WTC11 (cell line): ENCODE measurements at regions not wholly inside any gene's neighbourhood (a gene's known extent, or its start where the extent isn't known, plus 50 kb on each side); places are given as distances from the start of the nearest gene placed in this dataset.
"Not testable (repeated sequence)": the region's sequence is repeated elsewhere in the genome, so short reads cannot be mapped to it uniquely, and the experiment has no call there.

Experiments
- ATAC-seq: fragments of 200-7000 bp; cut with Tn5 transposase; 2 replicates; pipeline ENCODE4 v1.10.0; 2021; ENCODE audit warnings: mild to moderate bottlenecking, moderate library complexity
- CTCF ChIA-PET: fragments of 300-600 bp; sonication (Branson Sonifier 250); formaldehyde crosslinking; loops from one replicate; lab custom pipeline; 2021; ENCODE audit warnings: antibody characterized with exemption; lab: Charles Lee
- POLR2A ChIA-PET: fragments of 350-600 bp; sonication (Branson Sonifier 250); formaldehyde crosslinking; loops from one replicate; lab custom pipeline; 2021; ENCODE audit warnings: antibody characterized with exemption; lab: Charles Lee
- DNase-seq: peaks from one replicate; pipeline ENCODE4 v3.0.0; 2021; ENCODE audit warnings: low spot score
- H3K27ac Mint-ChIP-seq: 2 replicates; pipeline ENCODE4 v1.8.0; 2021; ENCODE audit warnings: mixed read lengths
- H3K27me3 Mint-ChIP-seq: 2 replicates; pipeline ENCODE4 v1.8.0; 2021; ENCODE audit warnings: low read depth, mild to moderate bottlenecking, moderate library complexity, mixed read lengths
- H3K36me3 Mint-ChIP-seq: 2 replicates; pipeline ENCODE4 v1.8.0; 2021; ENCODE audit warnings: mixed read lengths
- H3K4me1 Mint-ChIP-seq: 2 replicates; pipeline ENCODE4 v1.8.0; 2022; ENCODE audit warnings: mixed read lengths
- H3K4me3 Mint-ChIP-seq: 2 replicates; pipeline ENCODE4 v1.8.0; 2021; ENCODE audit warnings: mild to moderate bottlenecking, moderate library complexity, mixed read lengths
- H3K9me3 Mint-ChIP-seq: 2 replicates; pipeline ENCODE4 v1.8.0; 2021; ENCODE audit warnings: mixed read lengths
- CBFB ChIP-seq: sonication (generic); formaldehyde crosslinking; IDR thresholded peaks from 2 replicates; pipeline ENCODE4 v1.8.1; 2022; ENCODE audit warnings: mild to moderate bottlenecking, low read depth, missing genetic modification reagents
- E2F1 ChIP-seq: sonication (generic); formaldehyde crosslinking; IDR thresholded peaks from 2 replicates; pipeline ENCODE4 v1.8.0; 2022; ENCODE audit warnings: mild to moderate bottlenecking, missing genetic modification reagents
- ESRRA ChIP-seq: sonication (generic); formaldehyde crosslinking; IDR thresholded peaks from 2 replicates; pipeline ENCODE4 v1.8.1; 2022; ENCODE audit warnings: mild to moderate bottlenecking, missing genetic modification reagents, borderline replicate concordance
- FOXJ3 ChIP-seq: sonication (generic); formaldehyde crosslinking; IDR thresholded peaks from 2 replicates; pipeline ENCODE4 v1.9.0; 2021; ENCODE audit warnings: missing genetic modification reagents, mild to moderate bottlenecking, borderline replicate concordance
- GABPB1 ChIP-seq: sonication (generic); formaldehyde crosslinking; IDR thresholded peaks from 2 replicates; pipeline ENCODE4 v1.8.1; 2023; ENCODE audit warnings: mild to moderate bottlenecking, missing genetic modification reagents
- HMGXB4 ChIP-seq: sonication (generic); formaldehyde crosslinking; IDR thresholded peaks from 2 replicates; pipeline ENCODE4 v1.8.1; 2023; ENCODE audit warnings: mild to moderate bottlenecking, moderate library complexity, missing genetic modification reagents
- JAZF1 ChIP-seq: fragments of 250-450 bp; sonication (Bioruptor Pico); IDR thresholded peaks from 2 replicates; pipeline ENCODE4 v1.9.0; 2021; ENCODE audit warnings: moderate library complexity, mild to moderate bottlenecking, inconsistent platforms
- JUN ChIP-seq: sonication (generic); formaldehyde crosslinking; IDR thresholded peaks from 2 replicates; pipeline ENCODE4 v1.8.0; 2023; ENCODE audit warnings: mild to moderate bottlenecking, missing genetic modification reagents
- NFATC4 ChIP-seq: fragments of 250-450 bp; sonication (Bioruptor Pico); IDR thresholded peaks from 2 replicates; pipeline ENCODE4 v1.9.0; 2021; ENCODE audit warnings: mild to moderate bottlenecking
- NFYB ChIP-seq: sonication (generic); formaldehyde crosslinking; conservative IDR thresholded peaks from 2 replicates; pipeline ENCODE4 v1.8.0; 2022; ENCODE audit warnings: low read depth, missing genetic modification reagents
- PREB ChIP-seq: sonication (generic); formaldehyde crosslinking; IDR thresholded peaks from 2 replicates; pipeline ENCODE4 v1.8.1; 2022; ENCODE audit warnings: mild to moderate bottlenecking, missing genetic modification reagents, moderate library complexity, borderline replicate concordance
- STAT6 ChIP-seq: sonication (generic); formaldehyde crosslinking; conservative IDR thresholded peaks from 2 replicates; pipeline ENCODE4 v1.8.1; 2023; ENCODE audit warnings: mild to moderate bottlenecking, low read depth, missing genetic modification reagents, moderate library complexity
- TCF7 ChIP-seq: sonication (generic); formaldehyde crosslinking; IDR thresholded peaks from 2 replicates; pipeline ENCODE4 v1.8.0; 2022; ENCODE audit warnings: mild to moderate bottlenecking, low read depth, missing genetic modification reagents, moderate library complexity
- USF2 ChIP-seq: sonication (generic); formaldehyde crosslinking; IDR thresholded peaks from 2 replicates; pipeline ENCODE4 v1.8.1; 2023; ENCODE audit warnings: mild to moderate bottlenecking, missing genetic modification reagents, moderate library complexity
- ZNF396 ChIP-seq: fragments of 250-450 bp; sonication (Bioruptor Pico); IDR thresholded peaks from 2 replicates; pipeline ENCODE4 v1.8.0; 2021; ENCODE audit warnings: mild to moderate bottlenecking, moderate library complexity, borderline replicate concordance
- ZNF512 ChIP-seq: sonication (generic); formaldehyde crosslinking; IDR thresholded peaks from 2 replicates; pipeline ENCODE4 v1.8.1; 2022; ENCODE audit warnings: missing genetic modification reagents, borderline replicate concordance
- ZNF532 ChIP-seq: fragments of 250-450 bp; sonication (Bioruptor Pico); IDR thresholded peaks from 2 replicates; pipeline ENCODE4 v1.9.0; 2021; ENCODE audit warnings: mild to moderate bottlenecking, borderline replicate concordance

- no peak for TF ChIP-seq PREB
- no peak for TF ChIP-seq E2F1 (CRISPR knock-in tag)
- no peak for TF ChIP-seq FOXJ3 (CRISPR knock-in tag)
Measured at GRCh38 chr14:105760691-105761344, 234.4 kb downstream of the TMEM121 start (continued).

- H3K4me3 Mint-ChIP-seq, ATAC-seq, H3K4me1 Mint-ChIP-seq, POLR2A ChIA-PET, DNase-seq, CTCF ChIA-PET, H3K27ac Mint-ChIP-seq: not testable (repeated sequence)
- Mint-ChIP-seq H3K9me3 (peaks cover 45% of the 10 kb centered on the region), H3K36me3 (peaks cover 41% of the 10 kb centered on the region), H3K27me3 (peaks cover 12% of the 10 kb centered on the region)
Measured at GRCh38 chr14:105761345-105761740, 235.0 kb downstream of the TMEM121 start.

- ChIA-PET CTCF (no interaction called here), POLR2A (no interaction called here)
- H3K9me3 Mint-ChIP-seq = peaks cover 47% of the 10 kb centered on the region
- DNase-seq (no peak), ATAC-seq (no peak)
- H3K4me3 Mint-ChIP-seq = no peak overlapping the region
- H3K36me3 Mint-ChIP-seq = peaks cover 44% of the 10 kb centered on the region
- H3K4me1 Mint-ChIP-seq = no peaks in the 10 kb centered on the region
- H3K27me3 Mint-ChIP-seq = peaks cover 13% of the 10 kb centered on the region
- no peak overlapping the region for H3K27ac Mint-ChIP-seq
- TF ChIP-seq ZNF396 (CRISPR knock-in tag) (no peak), E2F1 (CRISPR knock-in tag) (no peak), NFYB (CRISPR knock-in tag) (no peak), USF2 (CRISPR knock-in tag) (no peak), JUN (CRISPR knock-in tag) (no peak), GABPB1 (CRISPR knock-in tag) (no peak), ESRRA (CRISPR knock-in tag) (no peak), ZNF512 (CRISPR knock-in tag) (no peak), NFATC4 (CRISPR knock-in tag) (no peak), CBFB (CRISPR knock-in tag) (no peak), TCF7 (CRISPR knock-in tag) (no peak), HMGXB4 (CRISPR knock-in tag) (no peak), STAT6 (no peak), JAZF1 (CRISPR knock-in tag) (no peak), ZNF532 (CRISPR knock-in tag) (no peak)
Measured at GRCh38 chr14:105761842-105762241, 235.5 kb downstream of the TMEM121 start.
